GM23248 (cell line): ENCODE measurements at regions not wholly inside any gene's neighbourhood (a gene's known extent, or its start where the extent isn't known, plus 50 kb on each side); places are given as distances from the start of the nearest gene placed in this dataset.

Experiments used
- DNase-seq: peaks from one replicate; pipeline ENCODE4 v3.0.0-alpha.2; 2015
- H2AFZ ChIP-seq: fragments of 200-600 bp; sonication (generic); 2 replicates; pipeline ENCODE4 v1.6.1; 2016; ENCODE audit warnings: antibody characterized with exemption
- H3F3A ChIP-seq: fragments of 200-600 bp; sonication (generic); 2 replicates; pipeline ENCODE4 v1.6.1; 2016; ENCODE audit warnings: mild to moderate bottlenecking, antibody characterized with exemption, mixed run types; ENCODE audit not compliant: insufficient read depth
- H3K27ac ChIP-seq: fragments of 200-600 bp; sonication (generic); 2 replicates; pipeline ENCODE4 v1.5.1; 2016; ENCODE audit warnings: mild to moderate bottlenecking
- H3K27me3 ChIP-seq: fragments of 200-600 bp; sonication (generic); replicated peaks from 2 replicates; pipeline ENCODE4 v1.6.1; 2016; ENCODE audit warnings: mild to moderate bottlenecking; ENCODE audit not compliant: insufficient read depth
- H3K36me3 ChIP-seq: fragments of 200-600 bp; sonication (generic); 2 replicates; pipeline ENCODE4 v1.6.1; 2016; ENCODE audit warnings: low read depth, mild to moderate bottlenecking
- H3K4me1 ChIP-seq: fragments of 200-600 bp; sonication (generic); 2 replicates; pipeline ENCODE4 v1.6.1; 2016; ENCODE audit warnings: mild to moderate bottlenecking; ENCODE audit not compliant: insufficient read depth
- H3K4me2 ChIP-seq: fragments of 200-600 bp; sonication (generic); one replicate; pipeline ENCODE4 v1.6.1; 2016; ENCODE audit warnings: mild to moderate bottlenecking; ENCODE audit not compliant: unreplicated experiment
- H3K4me3 ChIP-seq: fragments of 200-600 bp; sonication (generic); 2 replicates; pipeline ENCODE4 v1.5.1; 2016; ENCODE audit warnings: mild to moderate bottlenecking
- H3K79me2 ChIP-seq: fragments of 200-600 bp; sonication (generic); 2 replicates; pipeline ENCODE4 v1.6.1; 2016; ENCODE audit warnings: mild to moderate bottlenecking; ENCODE audit not compliant: insufficient read depth
- H3K9ac ChIP-seq: fragments of 200-600 bp; sonication (generic); 2 replicates; pipeline ENCODE4 v1.6.1; 2016; ENCODE audit warnings: mild to moderate bottlenecking
- H3K9me2 ChIP-seq: fragments of 200-600 bp; sonication (generic); 2 replicates; pipeline ENCODE4 v1.6.1; 2016; ENCODE audit warnings: mixed run types, mild to moderate bottlenecking, moderate library complexity; ENCODE audit not compliant: insufficient read depth
- H3K9me3 ChIP-seq: fragments of 200-600 bp; sonication (generic); one replicate; pipeline ENCODE4 v1.6.1; 2017; ENCODE audit warnings: low read depth
- H4K20me1 ChIP-seq: fragments of 200-600 bp; sonication (generic); 2 replicates; pipeline ENCODE4 v1.6.0; 2016; ENCODE audit not compliant: insufficient read depth
- EZH2 ChIP-seq: fragments of 200-600 bp; sonication (generic); IDR thresholded peaks from 2 replicates; pipeline ENCODE4 v1.6.1; 2018; ENCODE audit warnings: antibody characterized with exemption, mild to moderate bottlenecking; ENCODE audit not compliant: insufficient read depth, poor library complexity, severe bottlenecking
- EZH2phosphoT487 ChIP-seq: fragments of 200-600 bp; sonication (generic); IDR thresholded peaks from 2 replicates; pipeline ENCODE4 v1.6.1; 2018; ENCODE audit warnings: antibody characterized with exemption, moderate library complexity, mild to moderate bottlenecking, low read depth; ENCODE audit not compliant: insufficient read depth
- WGBS, 2 experiments: methylation state at CpG; one replicate each; pipeline ENCODE4 v1.1.6; 2015 to 2017; ENCODE audit warnings: low lambda C conversion rate in 2 of 2, low coverage in 1 of 2; ENCODE audit errors: missing lambda C conversion rate in 2 of 2; 5-methylcytosine and 5-hydroxymethylcytosine counted together
- in situ Hi-C: fragments of 300-500 bp; cut with MboI; formaldehyde crosslinking; loops from 2 replicates; pipeline ENCODE4 v1.15.0; 2020

- no peak overlapping the region for H3K9ac ChIP-seq
- no peak overlapping the region for H2AFZ ChIP-seq
- no peak for DNase-seq
- no peaks in the 10 kb centered on the region for H4K20me1 ChIP-seq
- H3K4me2 ChIP-seq, result no peak overlapping the region
- no peak overlapping the region for H3K4me3 ChIP-seq
- H3K9me3 ChIP-seq, result no peaks in the 10 kb centered on the region
- H3F3A ChIP-seq, result no peaks in the 10 kb centered on the region
- TF ChIP-seq EZH2phosphoT487 (no peak), EZH2 (no peak)
- no peaks in the 10 kb centered on the region for H3K36me3 ChIP-seq
- H3K4me1 ChIP-seq, result no peaks in the 10 kb centered on the region
- H3K79me2 ChIP-seq, result no peaks in the 10 kb centered on the region
- in situ Hi-C loops, result no loop called here
- no peak overlapping the region for H3K27ac ChIP-seq
- WGBS, 2 experiments, result 24 to 28% methylated on average over 2 of the region's 2 CpGs
- no peaks in the 10 kb centered on the region for H3K9me2 ChIP-seq
- no peaks in the 10 kb centered on the region for H3K27me3 ChIP-seq
Observed at GRCh38 chr4:178811356-178811755, 1369.1 kb upstream of the AGA start.

GRCh38 chr4:178812866-178813265 lies 1370.6 kb upstream of the AGA start:
- Histone ChIP-seq H2AFZ (no peak overlapping the region), H4K20me1 (no peaks in the 10 kb centered on the region), H3K4me1 (no peaks in the 10 kb centered on the region), H3F3A (no peaks in the 10 kb centered on the region), H3K4me2 (no peak overlapping the region), H3K27ac (no peak overlapping the region), H3K79me2 (no peaks in the 10 kb centered on the region), H3K9me3 (no peaks in the 10 kb centered on the region), H3K9ac (no peak overlapping the region), H3K9me2 (no peaks in the 10 kb centered on the region), H3K27me3 (no peaks in the 10 kb centered on the region), H3K4me3 (no peak overlapping the region), H3K36me3 (no peaks in the 10 kb centered on the region)
- in situ Hi-C loops, result no loop called here
- TF ChIP-seq EZH2 (no peak), EZH2phosphoT487 (no peak)
- 48 to 53% methylated on average over 17 of the region's 17 CpGs for whole genome bisulfite sequencing, 2 experiments
- no peak for DNase-seq

GRCh38 chr4:178814908-178815307 lies 1372.7 kb upstream of the AGA start:
- no peak for TF ChIP-seq EZH2phosphoT487
- TF ChIP-seq EZH2, result no peak
- H3K9ac ChIP-seq, result no peak overlapping the region
- WGBS, 2 experiments, result 7 to 17% methylated on average over 2 of the region's 2 CpGs
- no peaks in the 10 kb centered on the region for H3K79me2 ChIP-seq
- H2AFZ ChIP-seq, result no peak overlapping the region
- no peaks in the 10 kb centered on the region for H3K27me3 ChIP-seq
- no peaks in the 10 kb centered on the region for H4K20me1 ChIP-seq
- no peaks in the 10 kb centered on the region for H3K9me3 ChIP-seq
- in situ Hi-C loops, result no loop called here
- no peaks in the 10 kb centered on the region for H3F3A ChIP-seq
- no peak overlapping the region for H3K4me3 ChIP-seq
- H3K27ac ChIP-seq, result no peak overlapping the region
- H3K4me2 ChIP-seq, result no peak overlapping the region
- DNase-seq, result no peak
- no peaks in the 10 kb centered on the region for H3K9me2 ChIP-seq
- H3K36me3 ChIP-seq, result no peaks in the 10 kb centered on the region
- H3K4me1 ChIP-seq, result no peaks in the 10 kb centered on the region

GRCh38 chr4:178823673-178824295 lies 1381.5 kb upstream of the AGA start:
- H3K9ac ChIP-seq, result no peak overlapping the region
- no peak overlapping the region for H3K27ac ChIP-seq
- in situ Hi-C loops, result no loop called here
- no peaks in the 10 kb centered on the region for H3K79me2 ChIP-seq
- DNase-seq, result no peak
- no peaks in the 10 kb centered on the region for H3K27me3 ChIP-seq
- H3K4me2 ChIP-seq, result no peak overlapping the region
- H3K4me3 ChIP-seq, result no peak overlapping the region
- no peaks in the 10 kb centered on the region for H4K20me1 ChIP-seq
- H3K4me1 ChIP-seq, result no peaks in the 10 kb centered on the region
- TF ChIP-seq EZH2phosphoT487 (no peak), EZH2 (no peak)
- no peaks in the 10 kb centered on the region for H3K36me3 ChIP-seq
- H3K9me3 ChIP-seq, result no peaks in the 10 kb centered on the region
- WGBS, 2 experiments, result 8 to 14% methylated on average over 2 of the region's 2 CpGs
- no peaks in the 10 kb centered on the region for H3K9me2 ChIP-seq
- H3F3A ChIP-seq, result no peaks in the 10 kb centered on the region
- no peak overlapping the region for H2AFZ ChIP-seq

GRCh38 chr4:178836865-178837264 lies 1394.6 kb upstream of the AGA start:
- no peak overlapping the region for H3K4me3 ChIP-seq
- no peak overlapping the region for H3K9ac ChIP-seq
- H3K9me3 ChIP-seq, result no peaks in the 10 kb centered on the region
- no peaks in the 10 kb centered on the region for H3K4me1 ChIP-seq
- H3K4me2 ChIP-seq, result no peak overlapping the region
- no peak overlapping the region for H3K27ac ChIP-seq
- H3K79me2 ChIP-seq, result no peaks in the 10 kb centered on the region
- no peaks in the 10 kb centered on the region for H3K36me3 ChIP-seq
- no peaks in the 10 kb centered on the region for H4K20me1 ChIP-seq
- no peak for TF ChIP-seq EZH2phosphoT487
- no peak for TF ChIP-seq EZH2
- H3K27me3 ChIP-seq, result no peaks in the 10 kb centered on the region
- DNase-seq, result no peak
- in situ Hi-C loops, result no loop called here
- H2AFZ ChIP-seq, result no peak overlapping the region
- WGBS, 2 experiments, result 18 to 30% methylated on average over 1 of the region's 1 CpG
- H3K9me2 ChIP-seq, result no peaks in the 10 kb centered on the region
- no peaks in the 10 kb centered on the region for H3F3A ChIP-seq
